A549 (cell line): ENCODE measurements at regions not wholly inside any gene's neighbourhood (a gene's known extent, or its start where the extent isn't known, plus 50 kb on each side); places are given as distances from the start of the nearest gene placed in this dataset.

Experiments used
- ATAC-seq, 2 experiments: fragments of 200-7000 bp in 1 of 2; fragments of >200 bp in 1 of 2; cut with Nextera tagmentation in 1 of 2; cut with Tn5 transposase in 1 of 2; 3 replicates each; pipeline versions ENCODE4 v1.8.0 to v1.9.1; 2018 to 2020; ENCODE audit warnings: mild to moderate bottlenecking in 1 of 2, moderate library complexity in 1 of 2
- CTCF ChIA-PET: fragments of 300-600 bp; sonication (Branson Sonifier 250); formaldehyde crosslinking; extraction: SDS; loops from one replicate; lab custom pipeline; 2021; ENCODE audit warnings: antibody characterized with exemption, inconsistent platforms; lab: Yijun Ruan, JAX
- POLR2A ChIA-PET: fragments of 350-600 bp; formaldehyde crosslinking; extraction: SDS; loops from one replicate; lab custom pipeline; 2021; ENCODE audit warnings: antibody characterized with exemption, inconsistent platforms; lab: Yijun Ruan, JAX
- DNase-seq, 2 experiments: peaks; one replicate each; pipeline versions ENCODE4 v3.0.0 to v3.0.0-alpha.2; 2011 to 2016; ENCODE audit warnings: low read depth in 1 of 2, low spot score in 1 of 2
- FAIRE-seq: peaks from 2 replicates; lab custom pipeline; 2011; peaks lifted over from hg19 to GRCh38; lab: Jason Lieb, UNC
- H3K27ac ChIP-seq, 2 experiments: fragments of >200 bp; sonication (Bioruptor Twin); formaldehyde crosslinking; 3 replicates each; pipeline ENCODE4 v1.5.1; 2016 to 2017
- H3K4me1 ChIP-seq: fragments of >200 bp; sonication (Bioruptor Twin); formaldehyde crosslinking; 3 replicates; pipeline ENCODE4 v1.6.1; 2016
- H3K4me2 ChIP-seq: fragments of >200 bp; sonication (Bioruptor Twin); formaldehyde crosslinking; 3 replicates; pipeline ENCODE4 v1.6.1; 2016
- H3K4me3 ChIP-seq: fragments of >200 bp; sonication (Bioruptor Twin); formaldehyde crosslinking; 3 replicates; pipeline ENCODE4 v1.5.1; 2016
- H3K9me3 ChIP-seq: fragments of >200 bp; sonication (Bioruptor Twin); formaldehyde crosslinking; 3 replicates; pipeline ENCODE4 v1.6.1; 2016
- BHLHE40 ChIP-seq: IDR thresholded peaks from 2 replicates; pipeline ENCODE4 v1.6.1; 2012; ENCODE audit warnings: low read depth, low read length, inconsistent platforms
- CHD2 ChIP-seq: fragments of 150-350 bp; IDR thresholded peaks from 2 replicates; pipeline ENCODE4 v1.6.1; 2014; ENCODE audit warnings: low read length; ENCODE audit not compliant: partially characterized antibody
- EHF ChIP-seq: fragments of 250-450 bp; sonication (Bioruptor Pico); IDR thresholded peaks from 2 replicates; pipeline ENCODE4 v1.5.0; 2020; ENCODE audit warnings: mild to moderate bottlenecking
- ESRRA ChIP-seq: fragments of 150-350 bp; IDR thresholded peaks from 2 replicates; pipeline ENCODE4 v1.6.1; 2014; ENCODE audit warnings: mild to moderate bottlenecking, low read length, borderline replicate concordance
- FOSB ChIP-seq: fragments of 250-450 bp; sonication (Bioruptor Pico); IDR thresholded peaks from 2 replicates; pipeline ENCODE4 v1.5.0; 2020; ENCODE audit warnings: mild to moderate bottlenecking, moderate library complexity
- FOSL2 ChIP-seq, 2 experiments: fragments of 450-650 bp in 1 of 2; fragments of >200 bp in 1 of 2; sonication (Bioruptor Twin) in 1 of 2; formaldehyde crosslinking; IDR thresholded peaks; 2 replicates each; pipeline versions ENCODE4 v1.5.0 to v1.6.1; 2016 to 2020; ENCODE audit warnings: mild to moderate bottlenecking in 1 of 2, moderate library complexity in 1 of 2
- GATA3 ChIP-seq: IDR thresholded peaks from 2 replicates; pipeline ENCODE4 v1.6.1; 2012; ENCODE audit warnings: borderline replicate concordance
- HDAC2 ChIP-seq: fragments of 200-600 bp; sonication (generic); IDR thresholded peaks from 2 replicates; pipeline ENCODE4 v1.6.1; 2016
- HEYL ChIP-seq: fragments of 250-450 bp; sonication (Bioruptor Pico); IDR thresholded peaks from 2 replicates; pipeline ENCODE4 v1.8.0; 2021; ENCODE audit warnings: mild to moderate bottlenecking, moderate library complexity
- JUN ChIP-seq, 2 experiments: fragments of >200 bp; sonication (Bioruptor Twin); formaldehyde crosslinking; IDR thresholded peaks; 2 replicates in 1 of 2; 3 replicates in 1 of 2; pipeline ENCODE4 v1.6.1; 2016 to 2017
- KDM5A ChIP-seq: fragments of 200-600 bp; sonication (generic); IDR thresholded peaks from 2 replicates; pipeline ENCODE4 v1.6.1; 2016; ENCODE audit warnings: antibody characterized with exemption, mild to moderate bottlenecking
- MAZ ChIP-seq: fragments of 150-350 bp; IDR thresholded peaks from 2 replicates; pipeline ENCODE4 v1.6.1; 2014; ENCODE audit warnings: antibody characterized with exemption, low read depth, low read length, borderline replicate concordance
- MYC ChIP-seq: IDR thresholded peaks from 2 replicates; pipeline ENCODE4 v1.6.1; 2012; ENCODE audit warnings: mild to moderate bottlenecking, inconsistent platforms, low read length, improper control_type of control experiment, borderline replicate concordance
- NR3C1 ChIP-seq: fragments of >200 bp; sonication (Bioruptor Twin); formaldehyde crosslinking; IDR thresholded peaks from 3 replicates; pipeline ENCODE4 v1.6.1; 2017
- POLR2AphosphoS2 ChIP-seq: conservative IDR thresholded peaks from 2 replicates; pipeline ENCODE4 v1.6.1; 2012; ENCODE audit warnings: low read length, improper control_type of control experiment, inconsistent platforms
- RAD21 ChIP-seq, 2 experiments: fragments of >200 bp in 1 of 2; sonication (Bioruptor Twin) in 1 of 2; formaldehyde crosslinking in 1 of 2; IDR thresholded peaks in 1 of 2; conservative IDR thresholded peaks in 1 of 2; 2 replicates in 1 of 2; 3 replicates in 1 of 2; pipeline ENCODE4 v1.6.1; 2012 to 2018; ENCODE audit warnings: inconsistent platforms in 1 of 2
- RCOR1 ChIP-seq: fragments of 150-350 bp; IDR thresholded peaks from 2 replicates; pipeline ENCODE4 v1.6.1; 2014; ENCODE audit warnings: antibody characterized with exemption, low read length, low read depth
- RFX5 ChIP-seq: fragments of 450-650 bp; IDR thresholded peaks from 2 replicates; pipeline ENCODE4 v1.7.1; 2014; ENCODE audit warnings: antibody characterized with exemption, mild to moderate bottlenecking, moderate library complexity
- TFCP2L1 ChIP-seq: fragments of 250-450 bp; sonication (Bioruptor Pico); IDR thresholded peaks from 2 replicates; pipeline ENCODE4 v1.5.0; 2021; ENCODE audit warnings: mild to moderate bottlenecking
- ZFP36 ChIP-seq: fragments of 450-650 bp; IDR thresholded peaks from 2 replicates; pipeline ENCODE4 v1.6.1; 2014; ENCODE audit warnings: borderline replicate concordance; ENCODE audit not compliant: partially characterized antibody
- ZNF302 ChIP-seq: fragments of 250-450 bp; sonication (Bioruptor Pico); IDR thresholded peaks from 2 replicates; pipeline ENCODE4 v1.9.0; 2021; ENCODE audit warnings: inconsistent platforms, mild to moderate bottlenecking, moderate library complexity
- ZSCAN20 ChIP-seq: fragments of 250-450 bp; sonication (Bioruptor Pico); IDR thresholded peaks from 2 replicates; pipeline ENCODE4 v1.8.0; 2022; ENCODE audit warnings: mild to moderate bottlenecking, moderate library complexity
- WGBS: methylation state at CpG from one replicate; pipeline ENCODE4 v1.1.6; 2017; ENCODE audit errors: missing lambda C conversion rate; 5-methylcytosine and 5-hydroxymethylcytosine counted together
- TF ChIP-seq, protein P1 (sequence below): fragments of 250-450 bp; sonication (Bioruptor Pico); IDR thresholded peaks from 2 replicates; pipeline ENCODE4 v1.5.0; 2021; ENCODE audit warnings: mild to moderate bottlenecking, moderate library complexity, borderline replicate concordance
- TF ChIP-seq, protein P2 (sequence below): fragments of >200 bp; sonication (Bioruptor Twin); formaldehyde crosslinking; IDR thresholded peaks from 3 replicates; pipeline ENCODE4 v1.5.1; 2016
- TF ChIP-seq, protein P3 (sequence below): IDR thresholded peaks from 2 replicates; pipeline ENCODE4 v1.6.1; 2012
- TF ChIP-seq, protein P4 (sequence below): fragments of >200 bp; sonication (Bioruptor Twin); formaldehyde crosslinking; IDR thresholded peaks from 3 replicates; pipeline ENCODE4 v1.6.1; 2016

DNA sequence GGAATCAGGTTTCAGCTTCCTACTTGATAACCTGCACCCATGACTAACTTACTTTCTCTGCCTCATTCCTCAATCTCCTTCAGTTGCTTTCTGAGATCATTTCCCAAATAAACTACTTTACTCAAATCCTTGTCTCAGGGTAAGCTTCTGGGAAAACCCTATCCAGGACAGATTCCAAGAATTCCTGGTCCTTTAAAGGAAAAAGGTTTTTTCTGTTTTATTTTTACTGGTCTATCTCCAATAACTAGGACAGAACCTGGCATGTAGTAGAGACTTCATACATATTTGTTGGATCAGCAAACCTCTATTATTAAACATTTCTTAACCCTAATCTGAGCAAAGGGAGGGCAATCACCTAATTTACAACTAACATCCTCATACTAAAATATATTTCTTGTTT, 910.5 kb upstream of the CHORDC1 start:
- Histone ChIP-seq H3K4me2 (no peak overlapping the region), H3K27ac (no peak overlapping the region), H3K9me3 (no peaks in the 10 kb centered on the region), H3K4me3 (no peak overlapping the region), H3K4me1 (no peaks in the 10 kb centered on the region)
- no peak for DNase-seq
- TF ChIP-seq ESRRA (no peak), EHF (CRISPR knock-in tag) (no peak), MYC (no peak), ZNF302 (CRISPR knock-in tag) (no peak), ZFP36 (no peak), BHLHE40 (no peak), HEYL (CRISPR knock-in tag) (no peak), CHD2 (no peak), GATA3 (no peak), MAZ (no peak), ZSCAN20 (CRISPR knock-in tag) (no peak), TFCP2L1 (no peak)
- TF ChIP-seq, protein P1, sequence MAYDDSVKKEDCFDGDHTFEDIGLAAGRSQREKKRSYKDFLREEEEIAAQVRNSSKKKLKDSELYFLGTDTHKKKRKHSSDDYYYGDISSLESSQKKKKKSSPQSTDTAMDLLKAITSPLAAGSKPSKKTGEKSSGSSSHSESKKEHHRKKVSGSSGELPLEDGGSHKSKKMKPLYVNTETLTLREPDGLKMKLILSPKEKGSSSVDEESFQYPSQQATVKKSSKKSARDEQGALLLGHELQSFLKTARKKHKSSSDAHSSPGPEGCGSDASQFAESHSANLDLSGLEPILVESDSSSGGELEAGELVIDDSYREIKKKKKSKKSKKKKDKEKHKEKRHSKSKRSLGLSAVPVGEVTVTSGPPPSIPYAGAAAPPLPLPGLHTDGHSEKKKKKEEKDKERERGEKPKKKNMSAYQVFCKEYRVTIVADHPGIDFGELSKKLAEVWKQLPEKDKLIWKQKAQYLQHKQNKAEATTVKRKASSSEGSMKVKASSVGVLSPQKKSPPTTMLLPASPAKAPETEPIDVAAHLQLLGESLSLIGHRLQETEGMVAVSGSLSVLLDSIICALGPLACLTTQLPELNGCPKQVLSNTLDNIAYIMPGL = no peak
- TF ChIP-seq, protein P2, sequence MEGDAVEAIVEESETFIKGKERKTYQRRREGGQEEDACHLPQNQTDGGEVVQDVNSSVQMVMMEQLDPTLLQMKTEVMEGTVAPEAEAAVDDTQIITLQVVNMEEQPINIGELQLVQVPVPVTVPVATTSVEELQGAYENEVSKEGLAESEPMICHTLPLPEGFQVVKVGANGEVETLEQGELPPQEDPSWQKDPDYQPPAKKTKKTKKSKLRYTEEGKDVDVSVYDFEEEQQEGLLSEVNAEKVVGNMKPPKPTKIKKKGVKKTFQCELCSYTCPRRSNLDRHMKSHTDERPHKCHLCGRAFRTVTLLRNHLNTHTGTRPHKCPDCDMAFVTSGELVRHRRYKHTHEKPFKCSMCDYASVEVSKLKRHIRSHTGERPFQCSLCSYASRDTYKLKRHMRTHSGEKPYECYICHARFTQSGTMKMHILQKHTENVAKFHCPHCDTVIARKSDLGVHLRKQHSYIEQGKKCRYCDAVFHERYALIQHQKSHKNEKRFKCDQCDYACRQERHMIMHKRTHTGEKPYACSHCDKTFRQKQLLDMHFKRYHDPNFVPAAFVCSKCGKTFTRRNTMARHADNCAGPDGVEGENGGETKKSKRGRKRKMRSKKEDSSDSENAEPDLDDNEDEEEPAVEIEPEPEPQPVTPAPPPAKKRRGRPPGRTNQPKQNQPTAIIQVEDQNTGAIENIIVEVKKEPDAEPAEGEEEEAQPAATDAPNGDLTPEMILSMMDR = no peak
- TF ChIP-seq, protein P3, sequence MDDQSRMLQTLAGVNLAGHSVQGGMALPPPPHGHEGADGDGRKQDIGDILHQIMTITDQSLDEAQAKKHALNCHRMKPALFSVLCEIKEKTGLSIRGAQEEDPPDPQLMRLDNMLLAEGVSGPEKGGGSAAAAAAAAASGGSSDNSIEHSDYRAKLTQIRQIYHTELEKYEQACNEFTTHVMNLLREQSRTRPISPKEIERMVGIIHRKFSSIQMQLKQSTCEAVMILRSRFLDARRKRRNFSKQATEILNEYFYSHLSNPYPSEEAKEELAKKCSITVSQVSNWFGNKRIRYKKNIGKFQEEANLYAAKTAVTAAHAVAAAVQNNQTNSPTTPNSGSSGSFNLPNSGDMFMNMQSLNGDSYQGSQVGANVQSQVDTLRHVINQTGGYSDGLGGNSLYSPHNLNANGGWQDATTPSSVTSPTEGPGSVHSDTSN = no peak
- ATAC-seq = no peak
- FAIRE-seq = no peak
- POLR2A ChIA-PET = no interaction called here
- CTCF ChIA-PET = no interaction called here

DNA sequence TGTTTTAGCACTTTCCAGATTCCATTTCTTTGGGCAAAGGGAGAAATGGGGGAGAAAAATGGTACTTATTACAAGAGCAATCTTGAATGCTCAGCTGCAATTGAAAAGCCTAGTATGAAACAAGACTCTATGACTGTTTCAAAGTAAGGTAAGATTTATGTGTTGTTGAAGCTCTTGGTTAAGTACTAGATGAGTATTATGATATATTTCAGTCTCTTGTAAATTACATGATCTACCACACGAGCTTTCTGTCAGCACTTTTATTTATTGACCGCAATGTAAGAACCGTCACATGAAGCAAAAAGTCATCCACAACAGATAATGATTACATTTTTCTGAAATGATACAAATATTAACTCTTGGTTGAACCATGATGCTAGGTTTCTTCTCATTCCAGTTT, 906.7 kb upstream of the CHORDC1 start:
- POLR2A ChIA-PET = no interaction called here
- H3K9me3 ChIP-seq = no peaks in the 10 kb centered on the region
- 80% methylated on average over 3 of the region's 3 CpGs for WGBS

More for the DNA sequence above, 906.7 kb upstream of the CHORDC1 start:
- FAIRE-seq (no peak), DNase-seq (no peak), ATAC-seq (no peak)
- Histone ChIP-seq H3K4me1 (no peaks in the 10 kb centered on the region), H3K4me3 (no peak overlapping the region), H3K27ac (no peak overlapping the region), H3K4me2 (no peak overlapping the region)
- CTCF ChIA-PET = no interaction called here
- TF ChIP-seq JUN (IDR thresholded peaks at IDR 0.05) (no peak), HDAC2 (no peak), RCOR1 (no peak), KDM5A (no peak), NR3C1 (no peak), GATA3 (no peak), POLR2AphosphoS2 (no peak), RAD21 (conservative IDR thresholded peaks at IDR 0.05 in 1 of 2, IDR thresholded peaks at IDR 0.05 in 1 of 2) (no peak), EHF (CRISPR knock-in tag) (no peak), RFX5 (no peak), FOSB (CRISPR knock-in tag) (no peak), BHLHE40 (no peak), FOSL2 (IDR thresholded peaks at IDR 0.05) (no peak), FOSL2 (CRISPR knock-in tag; IDR thresholded peaks at IDR 0.05) (no peak)
- TF ChIP-seq, protein P2 = no peak
- TF ChIP-seq, protein P4, sequence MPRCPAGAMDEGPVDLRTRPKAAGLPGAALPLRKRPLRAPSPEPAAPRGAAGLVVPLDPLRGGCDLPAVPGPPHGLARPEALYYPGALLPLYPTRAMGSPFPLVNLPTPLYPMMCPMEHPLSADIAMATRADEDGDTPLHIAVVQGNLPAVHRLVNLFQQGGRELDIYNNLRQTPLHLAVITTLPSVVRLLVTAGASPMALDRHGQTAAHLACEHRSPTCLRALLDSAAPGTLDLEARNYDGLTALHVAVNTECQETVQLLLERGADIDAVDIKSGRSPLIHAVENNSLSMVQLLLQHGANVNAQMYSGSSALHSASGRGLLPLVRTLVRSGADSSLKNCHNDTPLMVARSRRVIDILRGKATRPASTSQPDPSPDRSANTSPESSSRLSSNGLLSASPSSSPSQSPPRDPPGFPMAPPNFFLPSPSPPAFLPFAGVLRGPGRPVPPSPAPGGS = no peak
